ENCODE measurements at regions not wholly inside any gene's neighbourhood (a gene's known extent, or its start where the extent isn't known, plus 50 kb on each side); places are given as distances from the start of the nearest gene placed in this dataset.
A peak's percentile ranks its signal among the peaks of the same experiment; 100 is the strongest.
"Not testable (repeated sequence)": the region's sequence is repeated elsewhere in the genome, so short reads cannot be mapped to it uniquely, and the experiment has no call there.

DNA sequence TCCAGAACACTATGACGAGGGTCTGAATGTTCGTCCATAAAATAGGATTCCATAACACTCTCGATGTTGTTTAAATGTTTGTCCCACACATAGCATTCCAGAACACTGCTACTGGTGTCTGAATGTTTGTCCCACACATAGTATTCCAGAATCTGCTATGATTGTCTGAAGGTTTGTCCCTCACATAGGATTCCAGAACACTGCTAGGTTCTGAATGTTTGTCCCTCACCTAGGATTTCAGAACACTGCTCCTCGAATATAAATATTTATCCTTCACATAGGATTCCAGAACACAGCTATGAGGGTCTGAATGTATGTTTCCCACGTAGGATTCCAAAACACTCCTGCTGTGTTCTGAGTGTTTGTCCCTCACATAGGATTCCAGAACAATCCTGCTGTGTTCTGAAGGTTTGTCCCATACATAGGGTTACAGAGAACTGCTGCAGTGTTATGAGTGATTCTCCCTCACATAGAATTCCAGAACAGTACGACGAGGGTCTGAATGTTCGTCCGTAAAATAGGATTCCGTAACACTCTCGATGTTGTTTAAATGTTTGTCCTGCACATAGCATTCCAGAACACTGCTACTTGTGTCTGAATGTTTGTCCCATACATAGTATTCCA lies 215.3 kb downstream of the FOXD4L6 start:
- no peaks in the 10 kb centered on the region for H3K27me3 Mint-ChIP-seq

DNA sequence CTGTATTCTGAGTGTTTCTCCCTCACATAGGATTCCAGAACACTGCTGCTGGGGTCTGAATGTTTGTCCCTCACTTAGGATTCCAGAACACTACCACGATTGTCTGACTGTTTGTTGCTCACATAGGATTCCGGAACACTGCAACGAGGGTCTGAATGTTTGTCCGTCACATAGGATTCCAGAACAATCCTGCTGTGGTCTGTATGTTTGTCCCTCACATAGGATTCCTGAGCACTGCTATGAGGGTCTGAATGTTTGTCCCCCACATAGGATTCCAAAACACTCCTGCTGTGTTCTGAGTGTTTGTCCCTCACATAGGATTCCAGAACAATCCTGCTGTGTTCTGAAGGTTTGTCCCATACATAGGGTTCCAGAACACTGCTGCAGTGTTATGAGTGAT lies 215.8 kb downstream of the FOXD4L6 start:
- H3K4me1 Mint-ChIP-seq (ENCODE audit: low read depth in 2 of 2); DNase-seq (ENCODE audit: low spot score); ATAC-seq; H3K4me3 Mint-ChIP-seq; H3K27ac Mint-ChIP-seq; H3K27me3 Mint-ChIP-seq: not testable (repeated sequence)
- Mint-ChIP-seq H3K36me3 (peaks cover 62% of the 10 kb centered on the region), H3K9me3 (peaks cover 57% of the 10 kb centered on the region)

More for the DNA sequence above, 215.3 kb downstream of the FOXD4L6 start:
- ATAC-seq, result no peak
- Mint-ChIP-seq H3K4me3 (no peak overlapping the region), H3K9me3 (peaks cover 57% of the 10 kb centered on the region), H3K36me3 (peaks cover 63% of the 10 kb centered on the region), H3K4me1 (ENCODE audit: low read depth in 2 of 2) (no peaks in the 10 kb centered on the region), H3K27ac (no peak overlapping the region)
- no peak for DNase-seq (ENCODE audit: low spot score)

DNA sequence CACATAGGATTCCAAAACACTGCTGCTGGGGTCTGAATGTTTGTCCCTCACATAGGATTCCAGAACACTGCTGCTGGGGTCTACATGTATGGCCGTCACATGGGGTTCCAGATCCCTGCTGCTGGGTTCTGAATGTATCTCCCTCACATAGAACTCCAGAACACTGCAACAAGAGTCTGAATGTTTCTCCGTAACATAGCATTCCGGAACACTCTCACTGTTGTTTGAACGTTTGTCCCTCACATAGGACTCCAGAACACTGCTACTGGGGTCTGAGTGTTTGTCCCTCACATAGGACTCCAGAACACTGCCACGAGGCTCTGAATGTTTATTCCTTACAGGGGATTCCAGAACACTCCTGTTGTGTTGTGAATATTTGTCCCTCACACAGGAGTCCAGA lies 216.8 kb downstream of the FOXD4L6 start:
- Mint-ChIP-seq H3K9me3 (peaks cover 60% of the 10 kb centered on the region), H3K4me3 (no peak overlapping the region), H3K27me3 (no peaks in the 10 kb centered on the region), H3K36me3 (peaks cover 65% of the 10 kb centered on the region), H3K27ac (no peak overlapping the region), H3K4me1 (ENCODE audit: low read depth in 2 of 2) (no peaks in the 10 kb centered on the region)
- DNase-seq (ENCODE audit: low spot score) (no peak), ATAC-seq (no peak)

DNA sequence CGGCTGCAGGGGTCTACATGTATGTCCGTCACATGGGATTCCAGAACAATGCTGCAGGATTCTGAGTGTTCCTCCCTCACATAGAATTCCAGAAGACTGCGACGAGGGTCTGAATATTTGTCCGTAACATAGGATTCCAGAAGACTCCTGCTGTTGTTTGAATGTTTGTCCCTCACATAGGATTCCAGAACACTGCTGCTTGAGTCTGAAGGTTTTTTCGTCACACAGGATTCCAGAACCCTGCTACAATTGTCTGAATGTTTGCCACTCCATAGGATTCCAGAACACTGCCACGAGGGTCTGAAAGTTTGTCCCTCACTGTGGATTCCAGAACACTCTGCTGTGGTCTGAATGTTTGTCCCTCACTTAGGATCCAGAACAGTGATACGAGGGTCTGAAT lies 217.5 kb downstream of the FOXD4L6 start:
- not testable (repeated sequence) for DNase-seq (ENCODE audit: low spot score); H3K4me1 Mint-ChIP-seq (ENCODE audit: low read depth in 2 of 2); H3K4me3 Mint-ChIP-seq; H3K27me3 Mint-ChIP-seq; ATAC-seq; H3K27ac Mint-ChIP-seq
- Mint-ChIP-seq H3K9me3 (peaks cover 62% of the 10 kb centered on the region), H3K36me3 (peaks cover 63% of the 10 kb centered on the region)

DNA sequence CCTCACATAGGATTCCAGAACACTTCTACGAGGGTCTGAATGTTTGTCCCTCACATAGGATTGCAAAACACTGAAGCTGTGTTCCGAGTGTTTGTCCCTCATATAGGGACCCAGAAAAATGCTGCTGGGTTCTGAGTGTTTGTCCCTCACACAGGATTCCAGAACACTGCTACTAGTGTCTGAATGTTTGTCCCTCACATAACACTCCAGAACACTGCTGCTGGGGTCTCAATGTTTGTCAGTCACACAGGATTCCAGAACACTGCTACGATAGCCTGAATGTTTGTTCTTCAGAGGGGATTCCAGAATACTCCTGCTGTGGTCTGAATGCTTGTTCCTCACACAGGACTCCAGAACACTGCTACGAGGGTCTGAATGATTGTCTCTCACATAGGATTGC lies 218.7 kb downstream of the FOXD4L6 start:
- DNase-seq (ENCODE audit: low spot score) (no peak), ATAC-seq (no peak)
- Mint-ChIP-seq H3K27ac (no peak overlapping the region), H3K27me3 (no peaks in the 10 kb centered on the region), H3K4me3 (no peak overlapping the region), H3K9me3 (peaks cover 66% of the 10 kb centered on the region), H3K36me3 (peaks cover 53% of the 10 kb centered on the region), H3K4me1 (ENCODE audit: low read depth in 2 of 2) (no peaks in the 10 kb centered on the region)

DNA sequence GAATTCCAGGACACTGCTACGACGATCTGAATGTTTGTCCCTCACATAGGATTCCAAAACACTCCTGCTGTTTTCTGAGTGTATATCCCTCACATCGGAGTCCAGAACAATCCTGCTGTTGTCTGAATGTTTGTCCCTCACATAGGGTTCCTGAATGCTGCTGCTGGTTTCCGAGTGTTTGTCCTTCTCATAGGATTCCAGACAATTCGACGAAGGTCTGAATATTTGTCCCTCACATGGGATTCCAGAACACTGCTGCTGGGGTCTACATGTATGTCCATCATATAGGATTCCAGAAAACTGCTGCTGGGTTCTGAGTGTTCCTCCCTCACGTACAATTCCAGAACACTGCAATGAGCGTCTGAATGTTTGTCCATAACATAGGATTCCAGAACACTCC lies 219.4 kb downstream of the FOXD4L6 start:
- peaks cover 53% of the 10 kb centered on the region for H3K36me3 Mint-ChIP-seq
- not testable (repeated sequence) for H3K4me1 Mint-ChIP-seq (ENCODE audit: low read depth in 2 of 2); ATAC-seq; H3K27me3 Mint-ChIP-seq; DNase-seq (ENCODE audit: low spot score); H3K27ac Mint-ChIP-seq; H3K4me3 Mint-ChIP-seq
- H3K9me3 Mint-ChIP-seq, result peaks cover 65% of the 10 kb centered on the region

DNA sequence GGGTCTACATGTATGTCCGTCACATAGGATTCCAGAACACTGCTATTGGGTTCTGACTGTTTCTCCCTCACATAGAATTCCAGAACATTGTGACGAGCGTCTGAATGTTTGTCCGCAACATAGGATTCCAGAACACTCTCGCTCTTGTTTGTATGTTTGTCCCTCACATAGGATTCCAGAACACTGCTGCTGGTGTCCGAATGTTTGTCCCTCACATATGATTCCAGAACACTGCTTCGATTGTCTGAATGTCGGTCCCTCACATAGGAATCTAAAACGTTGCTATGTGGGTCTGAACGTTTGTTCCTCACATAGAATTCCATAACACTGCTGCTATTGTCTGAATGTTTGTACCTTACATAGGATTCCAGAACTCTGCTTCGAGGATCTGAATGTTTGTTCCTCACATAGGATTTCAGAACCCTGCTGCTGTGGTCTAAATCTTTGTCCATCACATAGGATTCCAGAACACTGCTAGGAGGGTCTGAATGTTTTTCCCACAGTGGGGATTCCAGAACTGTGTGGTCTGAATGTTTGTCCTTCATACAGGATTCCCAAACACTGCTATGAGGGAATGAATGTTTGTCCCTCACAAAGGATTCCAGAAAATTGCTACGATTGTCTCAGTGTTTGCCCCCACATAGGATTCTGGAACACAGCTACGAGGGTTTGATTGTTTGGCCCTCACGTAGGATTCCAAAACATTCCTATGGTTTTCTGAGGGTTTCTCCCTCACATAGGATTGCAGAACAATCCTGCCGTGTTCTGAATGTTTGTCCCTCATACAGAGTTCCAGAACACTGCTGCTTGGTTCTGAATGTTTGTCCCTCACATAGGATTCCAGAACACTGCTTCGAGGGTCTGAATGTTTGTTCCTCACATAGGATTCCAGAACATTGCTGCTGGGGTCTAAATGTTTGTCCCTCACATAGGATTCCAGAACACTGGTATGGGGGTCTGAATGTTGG lies 220.5 kb downstream of the FOXD4L6 start:
- no peaks in the 10 kb centered on the region for H3K27me3 Mint-ChIP-seq
- DNase-seq (ENCODE audit: low spot score), result no peak
- H3K27ac Mint-ChIP-seq, result no peak overlapping the region
- no peak for ATAC-seq
- H3K4me1 Mint-ChIP-seq (ENCODE audit: low read depth in 2 of 2), result no peaks in the 10 kb centered on the region
- peaks cover 57% of the 10 kb centered on the region for H3K9me3 Mint-ChIP-seq
- peaks cover 63% of the 10 kb centered on the region for H3K36me3 Mint-ChIP-seq
- no peak overlapping the region for H3K4me3 Mint-ChIP-seq

DNA sequence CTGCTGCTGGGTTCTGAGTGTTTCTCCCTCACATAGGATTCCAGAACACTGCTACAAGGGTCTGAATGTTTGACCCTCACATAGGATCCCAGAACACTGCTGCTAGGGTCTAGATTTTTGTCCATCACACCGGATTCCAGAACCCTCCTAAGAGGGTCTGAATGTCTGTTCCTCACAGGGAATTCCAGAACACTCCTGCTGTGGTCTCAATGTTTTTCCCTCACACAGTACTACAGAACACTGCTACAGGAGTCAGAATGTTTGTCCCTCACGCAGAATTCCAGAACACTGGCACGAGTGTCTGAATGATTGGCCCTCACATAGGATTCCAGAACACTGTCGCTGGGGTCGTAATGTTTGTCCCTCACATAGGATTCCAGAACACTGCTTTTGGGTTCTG lies 221.6 kb downstream of the FOXD4L6 start:
- H3K27ac Mint-ChIP-seq; H3K4me3 Mint-ChIP-seq; DNase-seq (ENCODE audit: low spot score); H3K27me3 Mint-ChIP-seq; H3K4me1 Mint-ChIP-seq (ENCODE audit: low read depth in 2 of 2): not testable (repeated sequence)
- peak; percentile 52 to 57 for ATAC-seq
- peaks cover 67% of the 10 kb centered on the region for H3K36me3 Mint-ChIP-seq
- peaks cover 57% of the 10 kb centered on the region for H3K9me3 Mint-ChIP-seq

DNA sequence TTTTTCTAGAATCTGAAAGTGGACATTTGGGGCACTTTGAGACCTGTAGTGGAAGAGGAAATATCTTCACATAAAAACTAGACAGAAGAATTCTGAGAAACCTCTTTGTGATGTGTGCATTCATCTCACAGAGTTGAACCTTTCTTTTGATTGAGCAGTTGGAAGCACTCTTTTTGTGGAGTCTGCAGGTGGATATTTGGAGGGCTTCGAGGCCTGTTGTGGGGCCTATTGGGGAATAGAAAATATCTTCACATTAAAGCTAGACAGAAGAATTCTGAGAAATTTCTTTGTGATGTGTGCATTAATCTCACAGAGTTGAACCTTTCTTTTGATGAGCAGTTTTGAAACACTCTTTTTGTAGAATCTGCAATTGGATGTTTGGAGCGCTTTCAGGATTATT lies 236.2 kb downstream of the FOXD4L6 start:
- H3K27me3 Mint-ChIP-seq; DNase-seq (ENCODE audit: low spot score); H3K4me1 Mint-ChIP-seq (ENCODE audit: low read depth in 2 of 2); H3K4me3 Mint-ChIP-seq; H3K27ac Mint-ChIP-seq; ATAC-seq: not testable (repeated sequence)
- Mint-ChIP-seq H3K9me3 (peaks cover 66% of the 10 kb centered on the region), H3K36me3 (peaks cover 99% of the 10 kb centered on the region)

DNA sequence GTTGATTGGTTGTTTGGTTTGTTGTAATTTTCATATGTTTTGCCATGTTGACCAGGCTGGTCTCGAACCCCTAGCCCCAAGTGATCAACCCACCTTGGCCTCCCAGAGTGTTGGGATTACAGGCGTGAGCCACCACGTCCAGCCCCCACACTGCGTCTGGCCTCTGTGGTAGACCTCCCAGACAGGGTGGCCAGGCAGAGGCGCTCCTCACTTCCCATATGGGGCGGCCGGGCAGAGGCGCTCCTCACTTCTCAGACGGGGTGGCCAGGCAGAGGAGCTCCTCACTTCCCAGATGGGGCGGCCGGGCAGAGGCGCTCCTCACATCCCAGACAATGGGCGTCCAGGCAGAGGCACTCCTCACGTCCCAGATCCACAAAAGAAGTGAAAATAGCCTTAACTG lies 242.6 kb downstream of the FOXD4L6 start:
- H3K4me3 Mint-ChIP-seq; H3K27ac Mint-ChIP-seq; H3K4me1 Mint-ChIP-seq (ENCODE audit: low read depth in 2 of 2); H3K27me3 Mint-ChIP-seq; ATAC-seq; DNase-seq (ENCODE audit: low spot score): not testable (repeated sequence)
- H3K9me3 Mint-ChIP-seq, result peaks cover 62% of the 10 kb centered on the region
- H3K36me3 Mint-ChIP-seq, result peaks cover 75% of the 10 kb centered on the region

DNA sequence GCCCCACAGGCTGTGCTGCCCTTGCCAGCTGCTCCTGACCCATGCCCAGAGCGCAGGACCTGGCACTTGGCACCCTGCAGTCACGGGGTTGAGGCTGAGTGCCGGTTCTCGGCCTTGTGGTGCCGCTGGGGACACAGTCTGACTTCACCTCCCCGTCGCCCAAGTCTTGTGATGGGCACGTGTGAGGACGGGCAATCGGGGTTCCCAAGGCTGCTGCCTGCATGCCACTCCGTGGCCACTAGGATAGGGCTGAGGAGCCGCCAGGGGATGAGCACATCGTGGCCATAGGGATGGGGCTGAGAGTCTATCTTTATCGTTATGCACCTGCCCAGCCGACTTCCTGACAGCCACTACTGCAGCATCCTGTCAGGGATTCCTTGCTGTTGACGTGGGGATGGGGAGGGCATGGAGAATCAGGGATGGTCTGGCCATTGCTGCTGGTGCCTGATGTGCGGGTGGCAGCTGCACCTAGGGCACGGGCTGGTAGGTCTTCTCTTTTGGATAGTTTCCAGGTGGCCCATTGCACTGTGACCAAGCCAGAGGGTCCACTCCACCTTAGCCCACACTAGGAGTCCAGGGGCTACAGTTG lies 243.5 kb downstream of the FOXD4L6 start:
- H3K27ac Mint-ChIP-seq; DNase-seq (ENCODE audit: low spot score); H3K4me1 Mint-ChIP-seq (ENCODE audit: low read depth in 2 of 2); ATAC-seq; H3K4me3 Mint-ChIP-seq; H3K27me3 Mint-ChIP-seq: not testable (repeated sequence)
- Mint-ChIP-seq H3K9me3 (peaks cover 66% of the 10 kb centered on the region), H3K36me3 (peaks cover 75% of the 10 kb centered on the region)

DNA sequence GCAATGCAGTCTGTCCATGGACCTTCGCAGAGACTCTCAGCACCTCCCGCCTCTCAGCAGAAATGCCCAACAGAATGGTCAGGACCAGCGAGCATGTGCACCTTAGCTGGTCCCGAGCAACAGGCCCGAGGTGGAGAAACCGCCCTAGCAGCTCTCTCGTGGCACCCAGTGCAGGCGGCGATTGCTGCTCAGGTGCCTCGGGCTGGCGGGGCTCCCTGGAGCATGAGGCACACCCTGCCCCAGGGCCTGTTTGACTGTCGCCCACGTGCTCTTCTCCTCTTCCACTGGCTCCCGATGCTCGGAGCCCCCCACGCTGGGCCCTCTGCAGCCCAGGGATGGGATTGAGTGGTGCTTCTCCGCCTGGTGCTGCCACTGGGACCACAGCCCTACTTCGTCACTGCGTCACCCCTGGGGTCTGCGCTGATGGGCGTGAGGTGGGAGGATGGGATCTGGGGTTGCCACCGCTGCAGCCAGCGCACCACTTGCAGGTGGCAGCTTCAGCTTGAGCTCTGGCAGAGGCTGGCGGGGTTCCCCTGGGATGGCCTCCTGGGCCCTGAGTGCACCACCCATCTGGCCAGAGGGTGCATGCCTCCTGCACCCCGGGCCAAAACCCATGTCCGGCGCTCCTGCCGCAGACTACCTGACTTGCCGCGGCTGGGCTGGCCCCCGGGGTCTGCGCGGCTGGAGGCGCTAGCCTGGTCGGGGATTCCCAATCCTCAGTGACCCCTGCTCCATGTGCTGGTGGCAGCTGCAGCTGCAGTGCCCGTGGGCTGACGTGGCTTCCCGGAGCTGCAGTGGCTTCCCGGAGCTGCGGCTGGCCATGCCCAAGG lies 244.2 kb downstream of the FOXD4L6 start:
- H3K27me3 Mint-ChIP-seq, result no peaks in the 10 kb centered on the region
- H3K9me3 Mint-ChIP-seq, result peaks cover 67% of the 10 kb centered on the region
- peaks cover 71% of the 10 kb centered on the region for H3K36me3 Mint-ChIP-seq
- ATAC-seq (no peak), DNase-seq (ENCODE audit: low spot score) (no peak)
- H3K4me1 Mint-ChIP-seq (ENCODE audit: low read depth in 2 of 2), result no peaks in the 10 kb centered on the region
- H3K4me3 Mint-ChIP-seq, result no peak overlapping the region
- no peak overlapping the region for H3K27ac Mint-ChIP-seq

DNA sequence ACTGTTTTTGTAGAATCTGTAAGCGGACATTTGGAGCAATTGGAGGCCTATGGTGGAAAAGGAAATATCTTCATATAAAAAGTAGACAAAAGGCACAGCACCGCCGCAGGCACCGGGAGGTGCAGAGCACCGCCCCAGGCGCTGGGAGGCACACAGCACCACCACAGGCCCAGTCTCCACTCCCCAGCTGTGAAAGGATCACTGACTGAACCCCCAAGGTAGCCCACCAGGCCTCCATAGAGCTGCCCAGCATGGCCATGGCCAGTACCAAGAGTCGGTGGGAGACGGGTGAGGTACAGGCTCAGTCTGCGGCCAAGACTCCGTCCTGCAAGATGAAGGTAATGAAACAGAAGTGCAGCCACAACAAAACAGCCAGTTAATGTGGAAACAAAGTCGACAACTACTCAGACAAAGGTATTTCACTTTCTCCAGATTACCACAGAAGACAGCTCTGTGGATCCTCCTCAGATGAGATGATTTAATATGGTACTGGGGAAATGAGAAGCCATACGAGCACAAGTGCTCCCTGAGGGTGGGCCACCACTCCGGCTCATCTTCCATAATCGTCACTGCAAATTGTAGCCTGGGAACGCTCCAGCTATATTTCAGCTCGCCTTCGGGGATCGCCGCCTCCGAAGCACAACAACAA lies 244.9 kb downstream of the FOXD4L6 start:
- not testable (repeated sequence) for ATAC-seq, H3K27ac Mint-ChIP-seq
- peaks cover 68% of the 10 kb centered on the region for H3K9me3 Mint-ChIP-seq

More for the DNA sequence above, 244.9 kb downstream of the FOXD4L6 start:
- not testable (repeated sequence) for H3K27me3 Mint-ChIP-seq; H3K4me1 Mint-ChIP-seq (ENCODE audit: low read depth in 2 of 2); H3K4me3 Mint-ChIP-seq; DNase-seq (ENCODE audit: low spot score)
- peaks cover 67% of the 10 kb centered on the region for H3K36me3 Mint-ChIP-seq
